Glutamatergic neuron (in vitro differentiated cells): ENCODE measurements at regions not wholly inside any gene's neighbourhood (a gene's known extent, or its start where the extent isn't known, plus 50 kb on each side); places are given as distances from the start of the nearest gene placed in this dataset.
"Not testable (repeated sequence)": the region's sequence is repeated elsewhere in the genome, so short reads cannot be mapped to it uniquely, and the experiment has no call there.

ENCODE experiments used
- DNase-seq: peaks from one replicate; pipeline ENCODE4 v3.0.0; 2022
- H3K27ac Mint-ChIP-seq: one replicate; pipeline ENCODE4 v1.8.0; 2020; ENCODE audit warnings: mild to moderate bottlenecking, mixed read lengths, inconsistent platforms; ENCODE audit not compliant: unreplicated experiment
- H3K27me3 Mint-ChIP-seq: one replicate; pipeline ENCODE4 v1.8.0; 2020; ENCODE audit warnings: mild to moderate bottlenecking, moderate library complexity, mixed read lengths, inconsistent platforms; ENCODE audit not compliant: unreplicated experiment
- H3K36me3 Mint-ChIP-seq: one replicate; pipeline ENCODE4 v1.8.0; 2020; ENCODE audit warnings: mild to moderate bottlenecking, mixed read lengths, inconsistent platforms; ENCODE audit not compliant: unreplicated experiment
- H3K4me1 Mint-ChIP-seq: one replicate; pipeline ENCODE4 v1.8.0; 2020; ENCODE audit warnings: mild to moderate bottlenecking, low read depth, mixed read lengths, inconsistent platforms; ENCODE audit not compliant: unreplicated experiment
- H3K4me3 Mint-ChIP-seq: one replicate; pipeline ENCODE4 v1.8.0; 2020; ENCODE audit warnings: mild to moderate bottlenecking, mixed read lengths, inconsistent platforms; ENCODE audit not compliant: unreplicated experiment
- H3K9me3 Mint-ChIP-seq: one replicate; pipeline ENCODE4 v1.8.0; 2020; ENCODE audit warnings: mild to moderate bottlenecking, moderate library complexity, mixed read lengths, inconsistent platforms; ENCODE audit not compliant: unreplicated experiment
- TF ChIP-seq, protein P1 (sequence below): fragments of 200-600 bp; sonication (generic); IDR thresholded peaks from one replicate; pipeline ENCODE4 v1.5.0; 2021; ENCODE audit not compliant: partially characterized antibody, unreplicated experiment

DNA sequence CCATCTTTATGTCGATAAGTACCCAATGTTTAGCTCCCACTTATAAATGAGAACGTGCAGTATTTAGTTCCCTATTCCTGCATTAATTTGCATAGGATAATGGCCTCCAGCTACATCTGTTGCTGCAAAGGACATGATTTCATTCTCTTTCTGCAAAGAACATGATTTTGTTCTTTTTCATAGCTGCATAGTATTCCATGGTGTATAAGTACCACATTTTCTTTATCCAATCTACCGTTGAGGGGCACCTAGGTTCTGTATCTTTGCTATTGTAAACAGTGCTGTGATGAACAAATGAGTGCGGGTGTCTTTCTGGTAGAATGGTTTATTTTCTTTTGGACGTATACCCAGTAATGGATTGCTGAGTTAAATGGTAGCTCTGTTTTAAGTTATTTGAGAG is 63.0 kb downstream of the HLX start:
- Mint-ChIP-seq H3K27ac (no peak overlapping the region), H3K4me1 (no peaks in the 10 kb centered on the region), H3K9me3 (no peaks in the 10 kb centered on the region), H3K36me3 (peaks cover 6% of the 10 kb centered on the region), H3K4me3 (no peak overlapping the region), H3K27me3 (no peaks in the 10 kb centered on the region)
- DNase-seq, result no peak
- TF ChIP-seq, protein P1, sequence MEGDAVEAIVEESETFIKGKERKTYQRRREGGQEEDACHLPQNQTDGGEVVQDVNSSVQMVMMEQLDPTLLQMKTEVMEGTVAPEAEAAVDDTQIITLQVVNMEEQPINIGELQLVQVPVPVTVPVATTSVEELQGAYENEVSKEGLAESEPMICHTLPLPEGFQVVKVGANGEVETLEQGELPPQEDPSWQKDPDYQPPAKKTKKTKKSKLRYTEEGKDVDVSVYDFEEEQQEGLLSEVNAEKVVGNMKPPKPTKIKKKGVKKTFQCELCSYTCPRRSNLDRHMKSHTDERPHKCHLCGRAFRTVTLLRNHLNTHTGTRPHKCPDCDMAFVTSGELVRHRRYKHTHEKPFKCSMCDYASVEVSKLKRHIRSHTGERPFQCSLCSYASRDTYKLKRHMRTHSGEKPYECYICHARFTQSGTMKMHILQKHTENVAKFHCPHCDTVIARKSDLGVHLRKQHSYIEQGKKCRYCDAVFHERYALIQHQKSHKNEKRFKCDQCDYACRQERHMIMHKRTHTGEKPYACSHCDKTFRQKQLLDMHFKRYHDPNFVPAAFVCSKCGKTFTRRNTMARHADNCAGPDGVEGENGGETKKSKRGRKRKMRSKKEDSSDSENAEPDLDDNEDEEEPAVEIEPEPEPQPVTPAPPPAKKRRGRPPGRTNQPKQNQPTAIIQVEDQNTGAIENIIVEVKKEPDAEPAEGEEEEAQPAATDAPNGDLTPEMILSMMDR, result no peak

DNA sequence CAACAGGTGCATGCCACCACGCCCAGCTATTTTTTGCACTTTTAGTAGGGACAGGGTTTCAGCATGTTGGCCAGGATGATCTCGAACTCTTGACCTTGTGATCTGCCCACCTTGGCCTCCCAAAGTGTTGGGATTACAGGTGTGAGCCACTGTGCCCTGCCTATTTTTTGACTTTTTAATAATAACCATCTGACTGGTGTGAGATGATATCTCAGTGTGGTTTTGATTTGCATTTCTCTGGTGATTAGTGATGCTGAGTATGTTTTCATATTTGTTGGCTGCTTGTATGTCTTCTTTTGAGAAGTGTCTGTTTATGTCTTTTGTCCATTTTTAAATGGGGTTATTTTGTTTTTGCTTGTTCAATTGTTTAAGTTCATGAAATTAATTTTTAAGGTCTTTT is 63.7 kb downstream of the HLX start:
- not testable (repeated sequence) for H3K9me3 Mint-ChIP-seq, H3K4me3 Mint-ChIP-seq, DNase-seq, H3K27ac Mint-ChIP-seq, H3K36me3 Mint-ChIP-seq, H3K4me1 Mint-ChIP-seq, H3K27me3 Mint-ChIP-seq

- H3K27me3 Mint-ChIP-seq, result no peaks in the 10 kb centered on the region
- no peak for DNase-seq
- no peak overlapping the region for H3K4me3 Mint-ChIP-seq
- TF ChIP-seq, protein P1, result no peak
- no peaks in the 10 kb centered on the region for H3K4me1 Mint-ChIP-seq
- no peaks in the 10 kb centered on the region for H3K9me3 Mint-ChIP-seq
- H3K36me3 Mint-ChIP-seq, result peaks cover 6% of the 10 kb centered on the region
- no peak overlapping the region for H3K27ac Mint-ChIP-seq
Observed at GRCh38 chr1:220943319-220943996, 64.2 kb downstream of the HLX start.

GRCh38 chr1:220950576-220950975 is 71.3 kb downstream of the HLX start:
- Mint-ChIP-seq H3K4me3 (no peak overlapping the region), H3K9me3 (no peaks in the 10 kb centered on the region), H3K36me3 (no peaks in the 10 kb centered on the region), H3K4me1 (no peaks in the 10 kb centered on the region), H3K27me3 (no peaks in the 10 kb centered on the region), H3K27ac (no peak overlapping the region)
- DNase-seq, result no peak
- TF ChIP-seq, protein P1, result no peak

DNA sequence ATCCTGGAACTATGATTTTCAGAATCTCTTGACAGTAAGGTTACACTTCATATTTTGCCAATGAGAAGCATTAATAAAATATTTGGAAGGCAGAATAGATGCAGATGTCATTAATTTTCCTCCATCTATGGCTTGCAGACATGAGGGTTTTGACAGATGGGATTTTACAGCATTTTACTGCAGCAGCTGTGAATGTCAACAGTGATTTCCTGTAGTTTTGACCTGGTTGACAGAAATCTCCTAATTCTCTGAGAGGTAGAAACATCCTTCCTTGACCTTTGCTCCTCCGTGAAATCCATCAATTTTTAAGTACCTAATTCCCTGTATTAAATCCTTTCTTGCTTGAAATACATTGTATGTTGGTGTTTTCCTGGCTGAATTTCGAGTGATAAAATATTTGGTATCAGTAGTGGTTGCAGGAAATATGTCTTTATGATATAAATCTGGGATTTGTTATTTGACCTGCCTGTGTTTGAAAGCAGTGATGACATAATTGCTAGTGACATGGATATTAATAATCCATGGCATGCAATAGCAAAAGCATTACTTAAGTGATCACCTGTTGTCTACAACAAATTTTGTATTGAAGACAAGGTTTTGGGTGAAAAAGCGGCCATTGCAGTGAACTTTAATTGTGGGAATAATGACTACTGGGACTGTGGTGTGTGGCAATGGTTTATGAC is 73.9 kb downstream of the HLX start:
- no peak overlapping the region for H3K27ac Mint-ChIP-seq
- no peaks in the 10 kb centered on the region for H3K4me1 Mint-ChIP-seq
- no peaks in the 10 kb centered on the region for H3K9me3 Mint-ChIP-seq
- no peaks in the 10 kb centered on the region for H3K27me3 Mint-ChIP-seq
- no peak for DNase-seq
- H3K36me3 Mint-ChIP-seq, result no peaks in the 10 kb centered on the region
- TF ChIP-seq, protein P1, result no peak
- H3K4me3 Mint-ChIP-seq, result no peak overlapping the region
